ENCODE measurements at regions not wholly inside any gene's neighbourhood (a gene's known extent, or its start where the extent isn't known, plus 50 kb on each side); places are given as distances from the start of the nearest gene placed in this dataset.

- DNase-seq (ENCODE audit: insufficient read length, low spot score) (no peak), FAIRE-seq (no peak)
- TF ChIP-seq, protein P1, sequence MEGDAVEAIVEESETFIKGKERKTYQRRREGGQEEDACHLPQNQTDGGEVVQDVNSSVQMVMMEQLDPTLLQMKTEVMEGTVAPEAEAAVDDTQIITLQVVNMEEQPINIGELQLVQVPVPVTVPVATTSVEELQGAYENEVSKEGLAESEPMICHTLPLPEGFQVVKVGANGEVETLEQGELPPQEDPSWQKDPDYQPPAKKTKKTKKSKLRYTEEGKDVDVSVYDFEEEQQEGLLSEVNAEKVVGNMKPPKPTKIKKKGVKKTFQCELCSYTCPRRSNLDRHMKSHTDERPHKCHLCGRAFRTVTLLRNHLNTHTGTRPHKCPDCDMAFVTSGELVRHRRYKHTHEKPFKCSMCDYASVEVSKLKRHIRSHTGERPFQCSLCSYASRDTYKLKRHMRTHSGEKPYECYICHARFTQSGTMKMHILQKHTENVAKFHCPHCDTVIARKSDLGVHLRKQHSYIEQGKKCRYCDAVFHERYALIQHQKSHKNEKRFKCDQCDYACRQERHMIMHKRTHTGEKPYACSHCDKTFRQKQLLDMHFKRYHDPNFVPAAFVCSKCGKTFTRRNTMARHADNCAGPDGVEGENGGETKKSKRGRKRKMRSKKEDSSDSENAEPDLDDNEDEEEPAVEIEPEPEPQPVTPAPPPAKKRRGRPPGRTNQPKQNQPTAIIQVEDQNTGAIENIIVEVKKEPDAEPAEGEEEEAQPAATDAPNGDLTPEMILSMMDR (IDR thresholded peaks at IDR 0.05; ENCODE audit: insufficient read depth, missing control alignments) = no peak
Observed at GRCh38 chr3:176302271-176302670, 895.0 kb downstream of the TBL1XR1 start.

- TF ChIP-seq, protein P1 (IDR thresholded peaks at IDR 0.05; ENCODE audit: insufficient read depth, missing control alignments) = no peak
- FAIRE-seq (no peak), DNase-seq (ENCODE audit: insufficient read length, low spot score) (no peak)
Observed at GRCh38 chr3:176296066-176296597, 901.1 kb downstream of the TBL1XR1 start.

- DNase-seq (ENCODE audit: insufficient read length, low spot score) = no peak
- TF ChIP-seq, protein P1 (IDR thresholded peaks at IDR 0.05; ENCODE audit: insufficient read depth, missing control alignments) = no peak
- FAIRE-seq = no peak
Observed at GRCh38 chr3:176293276-176293675, 904.0 kb downstream of the TBL1XR1 start.

- TF ChIP-seq, protein P1 (IDR thresholded peaks at IDR 0.05; ENCODE audit: insufficient read depth, missing control alignments) = no peak
- no peak for DNase-seq (ENCODE audit: insufficient read length, low spot score)
- FAIRE-seq = no peak
Observed at GRCh38 chr3:176286476-176287085, 910.7 kb downstream of the TBL1XR1 start.

- DNase-seq (ENCODE audit: insufficient read length, low spot score) (no peak), FAIRE-seq (no peak)
- TF ChIP-seq, protein P1 (IDR thresholded peaks at IDR 0.05; ENCODE audit: insufficient read depth, missing control alignments) = no peak
Observed at GRCh38 chr3:176275538-176275937, 921.7 kb downstream of the TBL1XR1 start.

GRCh38 chr3:176275113-176275512, 922.2 kb downstream of the TBL1XR1 start:
- TF ChIP-seq, protein P1 (IDR thresholded peaks at IDR 0.05; ENCODE audit: insufficient read depth, missing control alignments) = no peak
- DNase-seq (ENCODE audit: insufficient read length, low spot score) = no peak
- FAIRE-seq = no peak

GRCh38 chr3:176274161-176274560, 923.1 kb downstream of the TBL1XR1 start:
- FAIRE-seq = no peak
- TF ChIP-seq, protein P1 (IDR thresholded peaks at IDR 0.05; ENCODE audit: insufficient read depth, missing control alignments) = no peak
- DNase-seq (ENCODE audit: insufficient read length, low spot score) = no peak

Data from D721Med (cell line).